ENCODE measurements at regions not wholly inside any gene's neighbourhood (a gene's known extent, or its start where the extent isn't known, plus 50 kb on each side); places are given as distances from the start of the nearest gene placed in this dataset.
"Not testable (repeated sequence)": the region's sequence is repeated elsewhere in the genome, so short reads cannot be mapped to it uniquely, and the experiment has no call there.

DNA sequence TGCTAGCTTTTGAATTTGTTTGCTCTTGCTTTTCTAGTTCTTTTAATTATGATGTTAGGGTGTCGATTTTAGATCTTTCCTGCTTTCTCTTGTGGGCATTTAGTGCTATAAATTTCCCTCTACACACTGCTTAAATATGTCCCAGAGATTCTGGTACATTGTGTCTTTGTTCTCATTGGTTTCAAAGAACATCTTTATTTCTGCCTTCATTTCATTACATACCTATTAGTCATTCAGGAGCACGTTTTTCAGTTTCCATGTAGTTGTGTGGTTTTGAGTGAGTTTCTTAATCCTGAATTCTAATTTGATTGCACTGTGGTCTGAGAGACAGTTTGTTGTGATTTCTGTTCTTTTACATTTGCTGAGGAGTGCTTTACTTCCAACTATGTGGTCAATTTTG lies 51.2 kb upstream of the MB21D2 start:
- DNase-seq (ENCODE audit: low spot score): not testable (repeated sequence)

DNA sequence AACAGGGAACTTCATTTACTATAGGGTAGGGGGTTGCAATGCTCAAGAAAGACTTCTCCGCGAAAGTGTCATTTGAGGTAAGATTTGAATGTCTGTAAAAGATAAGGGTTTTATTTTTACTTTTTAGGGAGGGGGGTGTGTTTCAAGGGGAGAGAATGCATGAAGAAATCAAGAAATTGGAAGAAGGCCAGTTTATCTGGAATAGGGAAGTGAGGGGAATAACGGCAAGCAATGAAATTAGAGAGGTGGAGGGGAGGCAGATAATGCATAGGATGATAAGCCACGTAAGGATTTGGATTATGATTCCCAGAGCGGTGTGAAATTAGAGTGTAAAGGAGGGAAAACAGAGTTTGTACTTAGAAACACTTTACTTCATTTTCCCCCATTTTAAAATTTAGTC lies 63.0 kb upstream of the MB21D2 start:
- DNase-seq (ENCODE audit: low spot score): no peak

DNA sequence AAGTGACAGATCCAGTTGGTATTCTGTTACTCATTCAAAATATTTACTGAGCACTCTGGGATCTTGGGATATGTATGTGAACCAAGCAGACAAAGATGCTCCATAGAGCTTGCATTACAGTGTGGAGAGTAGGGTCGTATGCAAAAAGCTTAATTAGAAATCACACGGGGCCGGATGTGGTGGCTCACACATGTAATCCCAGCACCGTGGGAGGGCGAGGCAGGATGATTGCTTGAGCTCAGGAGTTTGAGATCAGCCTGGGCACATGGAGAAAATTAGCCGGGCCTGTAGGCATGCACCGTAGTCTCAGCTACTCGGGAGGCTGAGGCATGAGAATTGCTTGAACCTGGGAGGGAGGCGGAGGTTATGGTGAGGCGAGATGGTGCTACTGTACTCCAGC lies 68.7 kb upstream of the MB21D2 start:
- no peak for DNase-seq (ENCODE audit: low spot score)

DNA sequence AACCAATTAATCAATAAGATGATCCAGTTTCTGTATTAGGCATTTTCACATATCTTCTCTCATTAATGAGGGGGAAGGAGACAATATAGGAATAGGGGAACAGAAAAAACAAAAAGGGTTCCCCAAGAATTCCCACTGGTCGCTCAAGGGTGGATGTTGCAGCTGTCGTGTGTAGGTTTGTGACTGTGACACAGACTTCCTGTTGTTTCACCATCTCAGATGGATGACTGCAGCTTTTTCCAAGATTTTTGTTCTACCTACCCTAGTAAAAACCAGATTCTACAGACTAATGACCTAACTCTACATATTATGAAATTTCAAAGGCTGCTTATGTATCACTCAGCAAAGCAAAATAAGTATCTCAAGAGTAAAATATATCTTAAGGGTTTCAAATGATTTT lies 73.7 kb upstream of the MB21D2 start:
- DNase-seq (ENCODE audit: low spot score): no peak

DNA sequence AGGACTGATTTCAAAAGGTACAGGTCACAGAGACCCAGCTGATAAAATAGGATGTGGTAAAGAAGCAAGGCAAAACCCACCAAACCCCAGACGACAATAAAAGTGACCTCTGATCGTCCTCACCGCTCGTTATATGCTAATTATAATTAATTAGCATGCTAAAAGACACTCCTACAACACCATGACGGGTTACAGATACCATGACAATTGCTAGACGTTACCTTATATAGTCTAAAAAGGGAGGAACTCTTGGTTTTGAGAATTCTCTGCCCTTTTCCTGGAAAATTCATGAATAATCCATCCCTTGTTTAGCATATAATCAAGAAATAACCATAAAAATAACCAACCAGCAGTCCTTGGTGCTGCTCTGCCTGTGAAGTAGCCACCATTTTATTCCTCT lies 74.7 kb upstream of the MB21D2 start:
- DNase-seq (ENCODE audit: low spot score): no peak

DNA sequence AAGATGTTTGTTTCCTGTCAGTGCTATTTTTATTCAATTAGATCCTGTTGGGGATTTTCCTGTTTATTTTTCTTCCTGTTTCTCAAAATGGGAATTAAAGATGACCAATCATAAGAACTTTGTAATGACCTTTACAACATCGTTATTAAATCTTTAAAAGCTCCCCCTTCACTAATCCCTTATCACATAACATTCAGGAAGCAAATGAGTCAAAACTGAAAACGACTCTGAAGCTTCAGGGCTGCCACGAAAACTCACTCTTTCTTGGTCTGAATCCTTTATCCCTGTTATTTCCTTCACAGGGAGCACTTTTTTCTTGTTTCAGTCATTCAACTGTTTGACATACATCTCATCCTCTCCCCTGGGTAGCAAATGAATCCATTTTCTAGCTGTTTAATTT lies 75.8 kb upstream of the MB21D2 start:
- DNase-seq (ENCODE audit: low spot score): no peak

DNA sequence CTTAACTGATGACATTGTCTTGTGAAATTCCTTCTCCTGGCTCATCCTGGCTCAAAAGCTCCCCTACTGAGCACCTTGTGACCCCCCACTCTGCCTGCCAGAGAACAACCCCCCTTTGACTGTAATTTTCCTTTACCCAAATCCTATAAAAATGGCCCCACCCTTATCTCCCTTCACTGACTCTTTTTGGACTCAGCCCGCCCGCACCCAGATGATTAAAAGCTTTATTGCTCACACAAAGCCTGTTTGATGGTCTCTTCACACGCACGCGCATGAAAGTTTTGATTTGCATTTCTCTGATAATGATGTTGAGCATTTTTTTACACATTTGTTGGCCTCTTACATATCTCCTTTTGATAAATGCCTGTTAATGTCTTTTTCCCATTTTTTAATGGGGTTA lies 83.5 kb upstream of the MB21D2 start:
- DNase-seq (ENCODE audit: low spot score): not testable (repeated sequence)

DNA sequence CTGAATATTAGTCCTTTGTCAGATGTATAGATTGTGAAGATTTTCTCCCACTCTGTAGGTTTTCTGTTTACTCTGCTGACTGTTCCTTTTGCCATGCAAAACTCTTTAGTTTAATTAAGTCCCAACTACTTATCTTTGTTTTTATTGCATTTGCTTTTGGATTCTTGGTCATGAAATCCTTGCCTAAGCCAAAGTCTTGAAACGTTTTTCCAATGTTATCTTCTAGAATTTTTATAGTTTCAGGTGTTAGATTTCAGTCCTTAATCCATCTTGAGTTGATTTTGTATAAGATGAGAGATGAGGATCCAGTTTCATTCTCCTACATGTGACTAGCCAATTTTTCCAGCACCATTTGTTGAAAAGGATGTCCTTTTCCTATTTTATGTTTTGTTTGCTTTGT lies 86.0 kb upstream of the MB21D2 start:
- DNase-seq (ENCODE audit: low spot score): not testable (repeated sequence)

DNA sequence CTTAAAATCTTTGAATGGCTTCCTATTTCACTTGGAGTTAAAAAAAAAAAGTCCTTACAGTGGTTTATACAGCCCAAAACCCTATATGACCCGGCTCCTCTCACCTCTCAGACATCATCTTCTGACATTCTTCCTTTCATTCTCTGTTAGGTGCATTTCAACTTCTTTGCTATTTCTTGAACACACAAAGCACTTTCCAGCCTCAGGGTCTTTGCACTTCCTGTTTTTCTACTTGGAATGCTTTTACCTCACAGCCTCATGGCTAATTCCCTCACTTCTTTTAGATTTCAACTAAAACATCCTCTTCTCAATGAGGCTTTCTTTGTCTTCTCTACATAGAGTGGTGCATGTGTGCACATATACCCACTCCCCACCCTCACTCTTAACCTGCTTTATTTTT lies 91.0 kb upstream of the MB21D2 start:
- no peak for DNase-seq (ENCODE audit: low spot score)

DNA sequence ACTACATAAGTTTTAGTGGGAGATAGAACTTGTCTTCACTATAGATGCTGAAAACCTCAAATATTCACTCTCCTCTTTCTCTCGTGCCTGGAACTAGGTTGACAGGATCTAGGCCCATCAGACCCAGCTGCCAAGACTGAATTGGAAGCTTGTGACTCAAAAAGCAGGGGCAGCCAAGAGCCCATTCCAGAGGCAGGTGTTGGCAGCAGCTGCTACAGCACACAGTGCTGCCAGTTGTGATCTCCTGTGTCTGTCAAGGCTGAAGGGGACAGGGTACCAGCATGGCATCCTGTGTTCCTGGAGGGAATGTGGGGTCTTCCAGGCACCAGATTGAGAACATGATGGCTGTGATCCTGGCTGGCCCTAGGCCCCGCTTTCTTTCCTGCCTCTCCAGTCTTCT lies 92.5 kb upstream of the MB21D2 start:
- DNase-seq (ENCODE audit: low spot score): no peak

DNA sequence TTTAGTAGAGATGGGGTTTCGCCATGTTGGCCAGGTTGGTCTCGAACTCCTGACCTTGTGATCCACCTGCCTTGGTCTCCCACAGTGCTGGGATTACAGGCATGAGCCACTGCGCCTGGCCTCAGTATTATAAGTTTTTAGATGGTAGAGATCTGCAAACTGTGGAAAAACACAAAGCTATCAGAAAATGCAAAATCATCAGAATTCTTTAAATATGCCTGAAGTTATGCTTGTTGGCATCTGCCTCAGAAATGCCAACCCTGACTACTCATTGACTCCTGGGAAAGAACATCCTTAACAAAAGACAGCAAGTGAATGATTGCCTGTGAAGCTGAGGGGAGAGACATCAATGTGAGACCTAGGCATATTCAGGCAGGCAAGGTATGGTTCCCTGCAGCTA lies 94.3 kb upstream of the MB21D2 start:
- no peak for DNase-seq (ENCODE audit: low spot score)

DNA sequence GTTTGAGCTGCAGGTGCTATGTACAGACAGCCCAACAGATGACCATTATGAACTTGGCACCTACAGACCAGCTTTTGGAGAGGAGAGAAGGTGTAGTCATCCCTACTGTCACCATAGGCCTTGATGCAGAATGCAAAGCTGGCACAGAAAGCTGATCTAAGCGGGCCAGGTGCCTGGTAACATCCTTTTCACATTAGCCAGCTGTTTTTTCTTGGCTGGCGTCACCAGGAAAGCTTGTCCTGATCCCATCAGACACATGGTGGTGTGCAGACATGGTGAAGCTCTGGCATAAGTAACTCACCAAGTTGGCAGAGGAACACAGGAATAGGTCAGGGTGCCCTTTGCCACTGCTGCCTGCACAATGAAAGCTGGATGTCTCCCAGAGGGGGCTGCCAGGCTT lies 97.2 kb upstream of the MB21D2 start:
- no peak for DNase-seq (ENCODE audit: low spot score)

DNA sequence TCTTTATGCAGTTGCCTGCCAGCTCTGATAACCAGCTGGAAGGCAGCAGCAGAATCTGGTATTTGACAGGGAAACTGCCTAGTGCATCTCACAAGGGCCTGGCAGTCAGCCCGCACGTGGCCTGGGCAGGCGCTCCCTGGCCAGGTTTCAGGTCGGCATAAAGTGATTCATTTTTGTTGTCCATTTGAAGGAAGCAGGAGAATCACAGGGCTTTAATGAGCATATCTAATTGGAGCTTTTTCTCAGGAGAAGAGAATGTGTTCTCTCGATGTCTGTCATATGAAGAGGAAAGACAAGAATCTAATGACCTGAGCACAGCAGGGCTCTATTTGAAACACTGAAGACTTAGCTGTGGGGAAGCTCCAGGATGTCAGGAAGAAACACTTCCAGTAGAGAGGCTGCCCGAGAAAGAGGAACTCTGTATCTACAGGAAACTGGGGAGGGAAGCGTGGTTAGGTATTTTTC lies 98.8 kb upstream of the MB21D2 start:
- DNase-seq (ENCODE audit: low spot score): no peak

DNA sequence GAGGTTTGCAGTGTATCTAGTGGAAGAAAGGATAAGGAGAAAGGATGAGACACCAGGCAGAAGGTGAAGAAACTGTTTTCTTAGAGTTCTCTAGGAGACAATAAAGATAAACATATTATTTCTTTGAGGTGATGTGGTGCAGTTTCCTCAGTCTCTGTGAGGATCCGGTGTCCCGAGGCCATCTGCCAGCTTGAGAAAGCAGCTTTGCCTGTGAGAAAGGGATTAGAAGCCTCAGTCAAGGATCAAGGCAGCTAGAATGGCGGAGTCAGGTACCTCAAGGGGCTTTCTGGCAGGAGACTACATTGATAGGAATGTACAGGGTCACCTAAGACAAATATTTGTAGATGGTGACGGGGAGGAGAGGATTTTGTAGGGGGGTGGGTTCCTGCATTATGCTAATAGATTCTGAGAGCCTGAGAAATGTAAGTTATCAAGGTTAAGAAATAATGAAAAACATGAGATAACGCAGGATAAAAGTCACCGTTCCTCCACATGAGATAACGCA lies 103.9 kb upstream of the MB21D2 start:
- DNase-seq (ENCODE audit: low spot score): no peak

DNA sequence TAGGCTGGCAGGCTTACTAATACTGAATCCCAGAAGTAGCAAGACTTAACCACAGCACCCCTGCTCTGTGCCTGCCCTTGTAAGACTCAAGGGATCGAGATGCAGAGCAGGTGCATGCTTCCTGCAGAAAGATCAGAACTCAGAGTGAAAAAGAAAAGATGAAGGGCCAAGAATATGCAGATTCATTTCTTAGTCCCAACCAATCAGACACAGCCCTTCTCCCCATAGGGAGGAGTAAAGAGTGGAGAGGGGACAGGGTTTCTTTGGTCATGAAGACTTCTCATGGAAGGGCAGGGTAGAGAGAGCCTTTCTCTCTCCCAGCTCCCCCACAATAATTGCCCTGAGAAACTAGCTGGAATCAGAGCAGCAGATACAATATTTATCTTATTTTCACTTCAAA lies 105.6 kb upstream of the MB21D2 start:
- no peak for DNase-seq (ENCODE audit: low spot score)

DNA sequence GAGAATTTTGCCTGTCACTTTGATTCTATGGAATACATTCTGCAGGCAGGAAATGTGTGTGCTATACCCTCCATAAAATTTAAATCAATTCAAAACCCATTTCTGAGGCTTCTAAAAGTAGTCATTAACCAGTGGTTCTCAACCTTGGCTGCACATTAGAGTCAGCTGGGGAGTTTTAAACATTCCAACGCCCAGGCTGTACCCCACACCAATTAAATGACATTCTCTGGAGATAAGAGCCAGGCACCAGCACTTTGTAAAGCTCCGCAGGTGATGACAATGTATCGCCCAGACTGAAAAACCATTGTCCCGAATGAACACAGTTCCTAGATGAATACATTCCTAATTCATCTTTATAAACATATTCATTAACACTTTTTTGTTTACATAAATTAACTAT lies 110.6 kb upstream of the MB21D2 start:
- DNase-seq (ENCODE audit: low spot score): no peak

DNA sequence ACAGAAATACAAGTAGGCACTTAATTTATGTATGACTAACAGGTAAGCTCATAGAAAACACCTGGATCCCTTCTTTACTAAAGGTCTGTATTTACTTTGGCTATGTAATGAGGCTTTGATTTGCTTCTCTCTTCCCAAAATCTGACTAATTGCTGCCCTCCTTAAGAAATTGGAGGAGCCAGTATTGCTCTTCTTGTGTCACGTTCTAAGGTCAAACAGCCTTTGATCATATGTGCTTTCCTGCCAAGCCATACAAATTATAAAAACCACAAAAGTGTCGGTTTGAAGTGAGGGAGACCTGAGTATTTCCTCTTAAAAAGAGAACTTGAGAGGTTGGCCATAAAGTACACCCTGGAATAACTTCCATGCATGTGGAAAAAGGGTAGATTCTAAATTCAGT lies 112.1 kb upstream of the MB21D2 start:
- no peak for DNase-seq (ENCODE audit: low spot score)

DNA sequence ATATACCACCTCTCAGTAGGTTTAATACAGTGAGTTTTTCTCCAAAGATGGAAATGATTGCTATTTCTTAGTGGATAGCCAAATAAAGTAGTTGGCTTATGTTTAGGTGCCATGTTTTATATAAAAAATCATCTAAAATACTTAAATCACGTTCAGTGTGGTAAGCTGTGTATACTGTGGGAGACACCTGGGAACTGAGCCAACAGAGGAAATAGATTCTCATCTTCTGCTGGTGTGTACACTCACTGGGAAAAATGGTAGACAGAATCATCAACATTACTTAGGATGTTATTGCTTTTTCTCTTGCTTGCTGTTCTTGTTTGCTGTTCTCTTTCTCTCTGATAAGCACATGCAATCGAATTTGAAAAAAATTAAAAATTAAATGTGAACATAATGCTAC lies 112.6 kb upstream of the MB21D2 start:
- DNase-seq (ENCODE audit: low spot score): no peak

DNA sequence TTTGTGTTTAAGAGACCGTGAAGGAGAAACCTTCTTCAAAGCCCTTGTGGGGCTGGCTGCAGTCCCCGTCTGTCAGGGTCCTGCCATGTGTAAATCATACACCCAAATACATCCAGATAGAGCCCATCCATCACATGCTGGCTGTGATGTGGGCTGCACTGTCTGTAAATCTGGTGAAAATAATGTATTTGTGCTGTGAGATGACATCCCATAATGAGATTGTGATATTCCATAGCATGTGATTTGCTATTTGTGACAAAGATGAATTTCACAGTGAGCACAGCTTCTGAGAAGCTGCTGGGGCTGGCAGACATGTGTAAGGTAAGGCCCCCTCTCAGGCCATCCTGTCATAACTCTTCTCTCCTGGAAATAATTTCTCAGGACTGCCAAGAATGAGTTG lies 114.3 kb upstream of the MB21D2 start:
- no peak for DNase-seq (ENCODE audit: low spot score)

DNA sequence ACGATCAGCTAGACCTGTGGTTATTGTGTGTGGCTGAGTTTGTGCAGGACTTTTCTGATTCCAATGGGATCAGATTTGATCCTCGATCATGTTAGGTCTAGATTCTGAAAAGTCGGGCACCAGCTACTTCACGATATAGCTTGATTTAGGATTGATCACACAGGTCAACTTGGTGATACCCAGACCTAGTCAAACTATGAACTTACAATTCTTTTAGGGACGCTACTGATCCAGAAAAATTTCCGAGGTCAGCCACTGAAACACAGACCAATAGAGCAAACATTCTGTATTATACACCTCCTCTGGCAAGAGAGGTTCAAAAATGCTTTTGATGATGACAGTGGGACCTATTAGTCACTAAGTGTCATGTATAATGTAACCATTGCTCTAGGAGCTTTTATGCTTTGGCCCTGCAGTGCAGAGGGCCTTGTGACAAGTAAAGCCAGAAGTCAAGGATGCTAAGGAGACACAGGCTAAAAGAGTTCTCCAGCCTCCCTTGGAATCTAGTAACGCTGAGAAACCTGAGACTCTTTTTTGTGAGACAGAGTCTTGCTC lies 115.6 kb upstream of the MB21D2 start:
- no peak for DNase-seq (ENCODE audit: low spot score)

DNA sequence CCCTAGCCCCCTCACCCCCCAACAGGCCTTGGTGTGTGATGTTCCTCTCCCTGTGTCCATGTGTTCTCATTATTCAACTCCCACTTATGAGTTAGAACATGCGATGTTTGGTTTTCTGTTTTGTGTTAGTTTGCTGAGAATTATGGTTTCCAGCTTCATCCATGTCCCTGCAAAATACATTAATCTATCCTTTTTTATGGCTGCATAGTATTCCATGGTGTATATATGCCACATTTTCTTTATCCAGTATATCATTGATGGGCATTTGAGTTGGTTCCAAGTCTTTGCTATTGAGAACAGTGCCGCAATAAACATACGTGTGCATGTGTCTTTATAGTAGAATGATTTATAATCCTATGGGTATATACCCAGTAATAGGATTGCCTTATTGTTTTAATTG lies 120.2 kb upstream of the MB21D2 start:
- not testable (repeated sequence) for DNase-seq (ENCODE audit: low spot score)

DNA sequence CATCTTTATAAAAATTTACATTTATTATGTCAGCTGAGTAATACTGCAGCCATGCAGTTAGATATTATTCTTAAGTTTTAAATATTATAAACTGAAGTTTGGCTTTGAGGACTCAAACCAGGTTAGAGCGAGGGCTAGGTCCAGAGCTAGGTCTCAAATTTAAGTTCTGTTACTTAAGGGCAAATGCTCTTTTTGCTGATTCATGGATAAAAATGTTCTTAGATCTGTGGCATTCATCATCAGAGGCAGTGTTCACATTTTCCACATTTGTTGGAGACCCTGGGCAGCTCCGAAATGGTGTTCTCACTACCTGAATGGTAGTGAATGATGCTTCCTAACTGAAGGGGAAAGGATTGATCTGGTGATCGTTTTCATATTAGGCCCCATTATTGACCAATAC lies 121.4 kb upstream of the MB21D2 start:
- no peak for DNase-seq (ENCODE audit: low spot score)

DNA sequence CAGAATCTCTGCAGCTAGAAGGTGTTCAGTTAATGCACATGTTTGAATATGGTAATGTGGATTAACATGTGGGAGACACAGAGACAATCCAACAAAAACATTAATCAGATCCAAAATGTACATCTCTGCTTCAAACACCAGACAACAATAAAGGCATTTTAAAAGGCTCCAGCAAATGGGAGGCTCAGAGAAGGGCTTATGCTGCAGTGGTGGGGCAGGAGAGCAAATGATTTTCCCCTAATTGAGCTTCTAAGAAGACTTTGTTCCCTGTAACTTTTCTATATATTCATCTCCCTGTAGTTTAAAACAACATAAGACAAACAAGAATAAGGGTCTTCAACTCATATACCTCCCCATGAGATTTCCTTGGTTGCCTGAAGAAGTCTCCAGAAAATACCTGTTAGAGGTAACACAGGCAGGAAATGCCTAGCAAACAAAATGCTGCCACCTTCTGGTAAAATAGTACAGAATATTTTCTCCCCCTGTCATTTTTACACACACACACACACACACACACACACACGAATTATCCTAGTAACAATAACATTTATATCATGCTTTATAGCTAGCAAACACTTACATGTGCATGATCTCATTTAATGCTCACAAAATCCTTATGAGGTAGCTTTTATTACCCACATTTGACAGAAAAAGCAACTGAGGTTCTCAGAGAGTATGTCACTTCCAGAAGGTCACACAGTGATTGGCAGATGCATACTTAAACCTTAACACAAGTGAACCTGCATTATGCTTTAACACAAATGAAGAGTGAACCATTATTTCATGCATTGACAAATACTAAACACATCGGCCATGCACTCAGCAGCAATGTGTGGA lies 123.4 kb upstream of the MB21D2 start:
- DNase-seq (ENCODE audit: low spot score): peak; percentile 27

DNA sequence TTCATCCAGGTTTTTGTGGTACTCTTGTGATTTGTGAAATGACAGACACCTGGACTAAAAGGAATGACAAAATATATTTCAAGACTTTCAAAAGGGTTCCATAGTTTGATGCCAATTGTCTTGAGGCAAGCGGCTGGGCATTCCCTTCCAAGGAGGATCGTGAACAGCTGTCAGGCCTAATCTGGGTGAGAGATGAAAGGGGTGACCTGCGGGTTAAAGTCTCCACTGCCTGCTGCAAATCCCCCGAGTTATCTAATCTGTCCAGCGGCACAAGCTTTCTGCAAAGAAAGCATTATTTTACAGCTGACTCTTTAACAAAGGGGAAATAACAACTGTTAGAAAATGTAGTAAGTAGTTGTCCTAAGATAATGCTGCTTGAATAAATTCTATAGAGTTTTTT lies 128.7 kb upstream of the MB21D2 start:
- no peak for DNase-seq (ENCODE audit: low spot score)
